ENCODE measurements at regions not wholly inside any gene's neighbourhood (a gene's known extent, or its start where the extent isn't known, plus 50 kb on each side); places are given as distances from the start of the nearest gene placed in this dataset.

DNA sequence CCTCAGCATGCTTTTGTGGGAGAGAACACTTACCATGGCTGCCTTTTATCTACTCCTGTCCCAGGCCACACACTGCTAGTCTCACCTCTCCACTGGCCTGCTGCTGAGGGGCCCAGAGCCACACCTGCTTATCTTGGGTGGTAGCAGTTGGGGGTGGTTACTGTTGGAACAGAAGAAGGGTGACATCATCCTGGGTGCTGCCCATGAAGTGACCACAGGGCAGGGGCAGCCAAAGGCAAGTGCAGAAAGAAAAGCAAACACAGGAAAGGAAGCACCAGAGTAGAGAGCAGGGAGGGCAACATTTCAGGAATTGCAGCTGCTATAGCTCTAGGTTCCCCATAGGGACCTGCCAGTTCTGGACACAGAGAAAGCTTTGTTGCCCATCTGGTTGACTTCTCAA lies 345.2 kb downstream of the VPS13C start:
- TF ChIP-seq, protein P1, sequence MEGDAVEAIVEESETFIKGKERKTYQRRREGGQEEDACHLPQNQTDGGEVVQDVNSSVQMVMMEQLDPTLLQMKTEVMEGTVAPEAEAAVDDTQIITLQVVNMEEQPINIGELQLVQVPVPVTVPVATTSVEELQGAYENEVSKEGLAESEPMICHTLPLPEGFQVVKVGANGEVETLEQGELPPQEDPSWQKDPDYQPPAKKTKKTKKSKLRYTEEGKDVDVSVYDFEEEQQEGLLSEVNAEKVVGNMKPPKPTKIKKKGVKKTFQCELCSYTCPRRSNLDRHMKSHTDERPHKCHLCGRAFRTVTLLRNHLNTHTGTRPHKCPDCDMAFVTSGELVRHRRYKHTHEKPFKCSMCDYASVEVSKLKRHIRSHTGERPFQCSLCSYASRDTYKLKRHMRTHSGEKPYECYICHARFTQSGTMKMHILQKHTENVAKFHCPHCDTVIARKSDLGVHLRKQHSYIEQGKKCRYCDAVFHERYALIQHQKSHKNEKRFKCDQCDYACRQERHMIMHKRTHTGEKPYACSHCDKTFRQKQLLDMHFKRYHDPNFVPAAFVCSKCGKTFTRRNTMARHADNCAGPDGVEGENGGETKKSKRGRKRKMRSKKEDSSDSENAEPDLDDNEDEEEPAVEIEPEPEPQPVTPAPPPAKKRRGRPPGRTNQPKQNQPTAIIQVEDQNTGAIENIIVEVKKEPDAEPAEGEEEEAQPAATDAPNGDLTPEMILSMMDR (optimal IDR thresholded peaks at IDR 0.05 in 1 of 3, IDR thresholded peaks at IDR 0.05 in 1 of 3, conservative IDR thresholded peaks at IDR 0.05 in 1 of 3; ENCODE audit: extremely low read depth in 1 of 3, insufficient read depth in 2 of 3, low read length in 3 of 3), result no peak
- no peak for TF ChIP-seq EZH2 (IDR thresholded peaks at IDR 0.05; ENCODE audit: low read length)

Measured in keratinocyte (primary cell).